CD14-positive monocyte (primary cell): ENCODE measurements at regions not wholly inside any gene's neighbourhood (a gene's known extent, or its start where the extent isn't known, plus 50 kb on each side); places are given as distances from the start of the nearest gene placed in this dataset.
A peak's percentile ranks its signal among the peaks of the same experiment; 100 is the strongest.
"Not testable (repeated sequence)": the region's sequence is repeated elsewhere in the genome, so short reads cannot be mapped to it uniquely, and the experiment has no call there.

Experiments
- DNase-seq, 3 donors: peaks; one replicate each; pipeline ENCODE4 v3.0.0-alpha.2; 2011 to 2022
- H2AFZ ChIP-seq: 2 replicates; pipeline ENCODE4 v1.6.0; 2012; ENCODE audit warnings: mild to moderate bottlenecking, low read depth, low read length, inconsistent platforms; ENCODE audit not compliant: insufficient read depth, poor library complexity, severe bottlenecking
- H3K27ac ChIP-seq, 2 donors: 1 replicate in 1 of 2; 2 replicates in 1 of 2; pipeline ENCODE4 v1.5.1; 2012 to 2013; ENCODE audit warnings: low read length in 2 of 2, control low read depth in 1 of 2, inconsistent platforms in 1 of 2, low read depth in 1 of 2, mild to moderate bottlenecking in 1 of 2
- H3K27me3 ChIP-seq, 2 donors: one replicate each; pipeline versions ENCODE4 v1.6.0 to v1.6.1; 2011 to 2013; ENCODE audit warnings: low read length in 2 of 2; ENCODE audit not compliant: control insufficient read depth in 2 of 2, insufficient read depth in 2 of 2
- H3K36me3 ChIP-seq, 2 donors: replicated peaks in 1 of 2; 1 replicate in 1 of 2; 2 replicates in 1 of 2; pipeline versions ENCODE4 v1.5.1 to v1.6.1; 2012 to 2013; ENCODE audit warnings: low read length in 2 of 2, control low read depth in 1 of 2, inconsistent platforms in 1 of 2, mild to moderate bottlenecking in 1 of 2; ENCODE audit not compliant: insufficient read depth in 2 of 2, control insufficient read depth in 1 of 2
- H3K4me1 ChIP-seq, 2 donors: 1 replicate in 1 of 2; 2 replicates in 1 of 2; pipeline versions ENCODE4 v1.5.1 to v1.6.1; 2012 to 2013; ENCODE audit warnings: low read length in 2 of 2, control low read depth in 1 of 2, inconsistent platforms in 1 of 2, mild to moderate bottlenecking in 1 of 2, moderate library complexity in 1 of 2; ENCODE audit not compliant: insufficient read depth in 2 of 2, control insufficient read depth in 1 of 2
- H3K4me2 ChIP-seq: replicated peaks from 2 replicates; pipeline ENCODE3; 2012; ENCODE audit warnings: low read length, moderate library complexity, mild to moderate bottlenecking; ENCODE audit not compliant: poor library complexity, severe bottlenecking; ENCODE audit errors: extremely low read depth
- H3K4me3 ChIP-seq, 3 experiments: fragments of 200-600 bp in 1 of 3; sonication (generic) in 1 of 3; replicated peaks in 1 of 3; 1 replicate in 2 of 3; 2 replicates in 1 of 3; pipeline ENCODE4 v1.5.1; 2011 to 2013; ENCODE audit warnings: low read length in 3 of 3, mild to moderate bottlenecking in 3 of 3, control low read depth in 2 of 3, low read depth in 2 of 3, inconsistent platforms in 1 of 3, moderate library complexity in 1 of 3
- H3K79me2 ChIP-seq: 2 replicates; pipeline ENCODE4 v1.6.0; 2012; ENCODE audit warnings: mild to moderate bottlenecking, control low read depth, inconsistent platforms, low read length, moderate library complexity; ENCODE audit not compliant: insufficient read depth
- H3K9ac ChIP-seq: 2 replicates; pipeline ENCODE4 v1.6.0; 2017; ENCODE audit warnings: low read length, mild to moderate bottlenecking; ENCODE audit not compliant: insufficient read depth, poor library complexity, severe bottlenecking
- H3K9me3 ChIP-seq, 2 donors: replicated peaks in 1 of 2; 1 replicate in 1 of 2; 2 replicates in 1 of 2; pipeline versions ENCODE4 v1.5.1 to v1.6.1; 2012 to 2013; ENCODE audit warnings: low read length in 2 of 2, control low read depth in 1 of 2; ENCODE audit not compliant: control insufficient read depth in 1 of 2, insufficient read depth in 1 of 2
- H4K20me1 ChIP-seq: 2 replicates; pipeline ENCODE4 v1.6.0; 2012; ENCODE audit warnings: mild to moderate bottlenecking, low read length, control low read depth, moderate library complexity; ENCODE audit not compliant: insufficient read depth
- H3K27ac Mint-ChIP-seq, 7 donors: one replicate each; pipeline ENCODE4 v1.8.0; 2020; ENCODE audit warnings: mild to moderate bottlenecking in 7 of 7, mixed read lengths in 7 of 7, moderate library complexity in 6 of 7, inconsistent platforms in 2 of 7
- H3K27me3 Mint-ChIP-seq, 3 donors: one replicate each; pipeline ENCODE4 v1.8.0; 2021 to 2022; ENCODE audit warnings: low read depth in 3 of 3, mild to moderate bottlenecking in 3 of 3, mixed read lengths in 3 of 3, moderate library complexity in 3 of 3, inconsistent platforms in 1 of 3
- H3K36me3 Mint-ChIP-seq, 2 donors: one replicate each; pipeline ENCODE4 v1.8.0; 2020; ENCODE audit warnings: mixed read lengths in 2 of 2, inconsistent platforms in 1 of 2, mild to moderate bottlenecking in 1 of 2
- H3K4me1 Mint-ChIP-seq: one replicate; pipeline ENCODE4 v1.8.0; 2020; ENCODE audit warnings: mild to moderate bottlenecking, mixed read lengths
- H3K4me3 Mint-ChIP-seq, 2 donors: one replicate each; pipeline ENCODE4 v1.8.0; 2020; ENCODE audit warnings: mild to moderate bottlenecking in 2 of 2, mixed read lengths in 2 of 2, moderate library complexity in 1 of 2
- H3K9me3 Mint-ChIP-seq, 7 donors: one replicate each; pipeline ENCODE4 v1.8.0; 2020 to 2022; ENCODE audit warnings: mixed read lengths in 7 of 7, mild to moderate bottlenecking in 6 of 7, moderate library complexity in 6 of 7, inconsistent platforms in 2 of 7
- CTCF ChIP-seq: fragments of 200-600 bp; IDR thresholded peaks from one replicate; pipeline ENCODE4 v1.8.0; 2022; ENCODE audit warnings: antibody characterized with exemption, mild to moderate bottlenecking
- WGBS: methylation state at CpG from one replicate; pipeline ENCODE4 v1.1.5; 2013; ENCODE audit warnings: missing lambda C conversion rate; ENCODE audit not compliant: insufficient coverage; 5-methylcytosine and 5-hydroxymethylcytosine counted together
- intact Hi-C, 2 donors: fragments of 100-400 bp; cut with micrococcal nuclease; formaldehyde crosslinking; loops; one replicate each; pipeline versions ENCODE4 v1.15.0 to v1.15.1; 2023

DNA sequence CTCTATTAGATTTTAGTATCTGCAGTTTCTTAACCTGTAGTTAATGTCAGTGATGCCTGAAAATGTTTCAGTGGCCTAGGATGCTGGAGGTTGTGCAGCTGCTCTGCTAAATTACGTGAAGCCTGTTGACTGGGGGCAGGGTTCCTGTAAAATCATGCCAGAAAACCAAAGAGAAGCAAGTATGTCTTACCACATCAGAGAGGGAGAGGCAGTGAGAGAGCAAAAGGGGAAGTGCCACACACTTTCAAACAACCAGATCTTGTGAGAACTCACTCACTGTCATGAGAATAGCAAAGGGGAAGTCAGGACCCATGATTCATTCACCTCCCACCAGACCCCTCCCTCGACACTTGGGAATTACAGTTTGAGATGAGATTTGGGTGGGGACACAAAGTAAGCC, 83.9 kb upstream of the CYLC2 start:
- no peak overlapping the region for H3K4me3 Mint-ChIP-seq
- intact Hi-C loops = no loop called here
- Histone ChIP-seq H3K4me1 (no peaks in the 10 kb centered on the region), H3K79me2 (no peaks in the 10 kb centered on the region), H3K36me3 (no peaks in the 10 kb centered on the region), H4K20me1 (no peaks in the 10 kb centered on the region), H3K27me3 (no peaks in the 10 kb centered on the region), H3K4me2 (no peak overlapping the region), H3K27ac (no peak overlapping the region), H3K9me3 (peaks cover 0 to 5% of the 10 kb centered on the region in 2 donors), H3K4me3 (no peak overlapping the region), H2AFZ (no peak overlapping the region), H3K9ac (no peak overlapping the region)
- no peaks in the 10 kb centered on the region for H3K4me1 Mint-ChIP-seq
- WGBS = no CpG with 5 or more reads among the region's 2 CpGs
- peaks cover 0 to 1% (median 0%) of the 10 kb centered on the region in 3 donors for H3K27me3 Mint-ChIP-seq
- H3K27ac Mint-ChIP-seq = peak overlapping the region in 1 of 7 donors; percentile 6
- H3K36me3 Mint-ChIP-seq = no peaks in the 10 kb centered on the region
- peaks cover 0 to 5% (median 3%) of the 10 kb centered on the region in 7 donors for H3K9me3 Mint-ChIP-seq
- no peak for DNase-seq
- no peak for TF ChIP-seq CTCF

DNA sequence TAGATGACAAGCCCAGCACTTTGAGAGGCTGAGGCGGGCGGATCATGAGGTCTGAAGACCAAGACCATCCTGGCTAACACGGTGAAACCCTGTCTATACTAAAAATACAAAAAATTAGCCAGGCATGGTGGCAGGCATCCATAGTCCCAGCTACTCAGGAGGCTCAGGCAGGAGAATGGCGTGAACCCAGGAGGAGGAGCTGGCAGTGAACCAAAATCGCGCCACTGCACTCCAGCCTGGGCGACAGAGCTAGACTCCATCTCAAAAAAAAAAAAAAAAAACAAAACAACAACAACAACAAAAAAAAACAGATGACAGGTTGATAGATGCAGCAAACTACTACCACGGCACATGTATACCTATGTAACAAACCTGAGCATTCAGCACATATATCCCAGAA, 89.3 kb upstream of the CYLC2 start:
- DNase-seq, intact Hi-C loops, H3K4me3 ChIP-seq, H3K36me3 Mint-ChIP-seq, H3K4me1 ChIP-seq, H3K4me2 ChIP-seq, H3K27ac ChIP-seq, H3K9me3 ChIP-seq, H3K27ac Mint-ChIP-seq, H3K27me3 Mint-ChIP-seq, H2AFZ ChIP-seq, H3K4me3 Mint-ChIP-seq, H3K36me3 ChIP-seq, H3K27me3 ChIP-seq, H4K20me1 ChIP-seq, H3K79me2 ChIP-seq, H3K4me1 Mint-ChIP-seq, H3K9ac ChIP-seq: not testable (repeated sequence)
- H3K9me3 Mint-ChIP-seq = peaks cover 0 to 15% (median 6%) of the 10 kb centered on the region in 7 donors
- 90% methylated on average over 3 of the region's 8 CpGs for WGBS
